GM12891 (cell line): ENCODE measurements at regions not wholly inside any gene's neighbourhood (a gene's known extent, or its start where the extent isn't known, plus 50 kb on each side); places are given as distances from the start of the nearest gene placed in this dataset.

Experiments
- POLR2A ChIP-seq: IDR thresholded peaks from 2 replicates; pipeline ENCODE4 v1.6.1; 2011; ENCODE audit warnings: low read depth, low read length, control low read depth
- POLR2AphosphoS5 ChIP-seq: IDR thresholded peaks from 2 replicates; pipeline ENCODE4 v1.6.1; 2011; ENCODE audit warnings: low read depth, low read length, control low read depth
- TAF1 ChIP-seq: IDR thresholded peaks from 2 replicates; pipeline ENCODE4 v1.6.1; 2011; ENCODE audit warnings: low read depth, low read length, control low read depth

GRCh38 chr5:155815248-155815647, 511.7 kb upstream of the SGCD start:
- no peak for TF ChIP-seq POLR2A
- TF ChIP-seq POLR2AphosphoS5: no peak
- no peak for TF ChIP-seq TAF1
